Progenitor cell of endocrine pancreas (in vitro differentiated cells): ENCODE measurements at regions not wholly inside any gene's neighbourhood (a gene's known extent, or its start where the extent isn't known, plus 50 kb on each side); places are given as distances from the start of the nearest gene placed in this dataset.

Source experiments
- DNase-seq: peaks from one replicate; pipeline ENCODE4 v3.0.0; 2021; ENCODE audit warnings: low spot score; ENCODE audit not compliant: unreplicated experiment
- H3K27ac Mint-ChIP-seq: 2 replicates; pipeline ENCODE4 v1.8.0; 2021; ENCODE audit warnings: mild to moderate bottlenecking, moderate library complexity, mixed read lengths
- H3K27me3 Mint-ChIP-seq: 2 replicates; pipeline ENCODE4 v1.8.0; 2021; ENCODE audit warnings: mixed read lengths
- H3K36me3 Mint-ChIP-seq: 2 replicates; pipeline ENCODE4 v1.8.0; 2022; ENCODE audit warnings: mixed read lengths; ENCODE audit not compliant: insufficient read depth
- H3K4me1 Mint-ChIP-seq: 2 replicates; pipeline ENCODE4 v1.8.0; 2021; ENCODE audit warnings: low read depth, mixed read lengths
- H3K4me3 Mint-ChIP-seq: 2 replicates; pipeline ENCODE4 v1.8.0; 2021; ENCODE audit warnings: low read depth, mild to moderate bottlenecking, moderate library complexity, mixed read lengths
- H3K9me3 Mint-ChIP-seq: 2 replicates; pipeline ENCODE4 v1.8.0; 2021; ENCODE audit warnings: low read depth, mixed read lengths
- CTCF ChIP-seq: fragments of 200-600 bp; sonication (generic); IDR thresholded peaks from one replicate; pipeline ENCODE4 v1.5.0; 2021; ENCODE audit warnings: antibody characterized with exemption, mild to moderate bottlenecking; ENCODE audit not compliant: unreplicated experiment

GRCh38 chr4:34035225-34035624 is 2209.1 kb downstream of the ARAP2 start:
- no peaks in the 10 kb centered on the region for H3K9me3 Mint-ChIP-seq
- H3K4me1 Mint-ChIP-seq: no peaks in the 10 kb centered on the region
- no peaks in the 10 kb centered on the region for H3K36me3 Mint-ChIP-seq
- no peak overlapping the region for H3K27ac Mint-ChIP-seq
- no peak for TF ChIP-seq CTCF
- no peak for DNase-seq
- no peak overlapping the region for H3K4me3 Mint-ChIP-seq
- no peaks in the 10 kb centered on the region for H3K27me3 Mint-ChIP-seq

GRCh38 chr4:34037280-34037679 is 2207.0 kb downstream of the ARAP2 start:
- H3K36me3 Mint-ChIP-seq: no peaks in the 10 kb centered on the region
- no peak for TF ChIP-seq CTCF

GRCh38 chr4:34039766-34040165 is 2204.5 kb downstream of the ARAP2 start:
- H3K4me1 Mint-ChIP-seq: no peaks in the 10 kb centered on the region
- no peak for DNase-seq
- no peak overlapping the region for H3K27ac Mint-ChIP-seq
- no peak overlapping the region for H3K4me3 Mint-ChIP-seq
- TF ChIP-seq CTCF: no peak
- H3K36me3 Mint-ChIP-seq: no peaks in the 10 kb centered on the region
- no peaks in the 10 kb centered on the region for H3K9me3 Mint-ChIP-seq
- no peaks in the 10 kb centered on the region for H3K27me3 Mint-ChIP-seq

More at GRCh38 chr4:34037280-34037679, 2207.0 kb downstream of the ARAP2 start:
- Mint-ChIP-seq H3K27ac (no peak overlapping the region), H3K4me1 (no peaks in the 10 kb centered on the region), H3K4me3 (no peak overlapping the region), H3K27me3 (no peaks in the 10 kb centered on the region), H3K9me3 (no peaks in the 10 kb centered on the region)
- DNase-seq: no peak

GRCh38 chr4:34043131-34043530 is 2201.2 kb downstream of the ARAP2 start:
- Mint-ChIP-seq H3K27me3 (no peaks in the 10 kb centered on the region), H3K27ac (no peak overlapping the region), H3K4me1 (no peaks in the 10 kb centered on the region), H3K4me3 (no peak overlapping the region), H3K9me3 (no peaks in the 10 kb centered on the region), H3K36me3 (no peaks in the 10 kb centered on the region)
- DNase-seq: no peak
- no peak for TF ChIP-seq CTCF

GRCh38 chr4:34046580-34046979 is 2197.7 kb downstream of the ARAP2 start:
- TF ChIP-seq CTCF: no peak
- H3K4me3 Mint-ChIP-seq: no peak overlapping the region
- no peak overlapping the region for H3K27ac Mint-ChIP-seq
- no peaks in the 10 kb centered on the region for H3K36me3 Mint-ChIP-seq
- DNase-seq: no peak
- no peaks in the 10 kb centered on the region for H3K9me3 Mint-ChIP-seq
- H3K27me3 Mint-ChIP-seq: no peaks in the 10 kb centered on the region
- H3K4me1 Mint-ChIP-seq: no peaks in the 10 kb centered on the region
